Subcutaneous abdominal adipose tissue (tissue), 5 donors: ENCODE measurements at regions not wholly inside any gene's neighbourhood (a gene's known extent, or its start where the extent isn't known, plus 50 kb on each side); places are given as distances from the start of the nearest gene placed in this dataset.
A peak's percentile ranks its signal among the peaks of the same experiment; 100 is the strongest.

ENCODE experiments used
- H3K27ac ChIP-seq: one replicate; pipeline ENCODE4 v1.7.0; 2013; ENCODE audit warnings: low read depth, mild to moderate bottlenecking, inconsistent platforms, low read length, moderate library complexity
- H3K27me3 ChIP-seq, 5 donors: one replicate each; pipeline ENCODE4 v1.7.0; 2013; ENCODE audit warnings: low read length in 5 of 5, inconsistent platforms in 1 of 5; ENCODE audit not compliant: control insufficient read depth in 5 of 5, insufficient read depth in 4 of 5
- H3K36me3 ChIP-seq, 5 donors: one replicate each; pipeline ENCODE4 v1.7.0; 2013; ENCODE audit warnings: low read length in 5 of 5; ENCODE audit not compliant: control insufficient read depth in 5 of 5, insufficient read depth in 5 of 5
- H3K4me1 ChIP-seq, 5 donors: one replicate each; pipeline ENCODE4 v1.7.0; 2013; ENCODE audit warnings: low read length in 5 of 5, mild to moderate bottlenecking in 3 of 5, moderate library complexity in 1 of 5; ENCODE audit not compliant: control insufficient read depth in 5 of 5, insufficient read depth in 5 of 5
- H3K4me3 ChIP-seq, 5 donors: one replicate each; pipeline ENCODE4 v1.7.0; 2013; ENCODE audit warnings: low read length in 5 of 5, low read depth in 1 of 5
- H3K9ac ChIP-seq, 5 donors: one replicate each; pipeline ENCODE4 v1.7.0; 2013; ENCODE audit warnings: low read length in 5 of 5, mild to moderate bottlenecking in 4 of 5, moderate library complexity in 3 of 5
- H3K9me3 ChIP-seq, 5 donors: one replicate each; pipeline ENCODE4 v1.7.0; 2013; ENCODE audit warnings: low read length in 5 of 5; ENCODE audit not compliant: control insufficient read depth in 5 of 5
- donor health status: healthy.
- donor health status: healthy.
- donor health status: healthy.
- donor health status: healthy.
- donor health status: healthy.

DNA sequence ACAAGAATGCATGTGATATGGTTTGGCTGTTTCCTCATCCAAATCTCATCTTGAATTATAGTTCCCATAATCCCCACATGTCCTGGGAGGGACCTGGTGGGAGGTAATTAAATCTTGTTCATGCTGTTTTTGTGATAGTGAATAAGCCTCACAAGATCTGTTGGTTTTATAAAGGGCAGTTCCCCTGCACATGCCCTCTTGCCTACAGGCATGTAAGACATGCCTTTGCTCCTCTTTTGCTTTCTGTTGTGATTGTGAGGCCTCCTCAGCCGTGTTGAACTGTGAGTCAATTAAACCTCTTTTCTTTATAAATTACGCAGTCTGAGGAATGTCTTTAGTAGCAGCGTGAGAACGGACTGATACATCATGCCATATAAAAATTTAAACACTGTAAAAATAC is 1537.0 kb downstream of the OTOL1 start:
- Histone ChIP-seq H3K9me3 (no peaks in the 10 kb centered on the region), H3K9ac (no peak overlapping the region), H3K4me1 (no peaks in the 10 kb centered on the region), H3K27me3 (no peaks in the 10 kb centered on the region), H3K4me3 (no peak overlapping the region), H3K36me3 (no peaks in the 10 kb centered on the region), H3K27ac (no peak overlapping the region)

DNA sequence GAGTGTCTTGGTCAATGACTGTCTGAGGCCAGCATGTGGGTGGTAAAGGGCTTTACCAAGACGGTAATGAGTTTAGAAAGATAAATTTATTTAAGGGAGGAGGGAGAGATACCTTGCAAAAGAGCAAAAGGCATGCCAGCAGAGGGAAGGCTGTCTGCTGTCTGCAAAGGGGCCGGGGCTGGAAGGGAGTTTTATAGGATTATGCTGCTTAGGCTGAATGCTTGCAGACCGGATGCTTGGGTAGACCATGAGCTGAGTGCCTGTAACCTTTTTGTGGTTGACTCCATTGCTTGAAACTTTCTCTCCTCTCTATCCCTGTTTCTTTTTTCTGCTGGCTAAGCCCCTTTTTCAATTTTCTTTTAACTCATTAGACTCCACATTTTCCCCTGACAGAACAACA is 1543.0 kb downstream of the OTOL1 start:
- H3K27ac ChIP-seq = no peak overlapping the region
- H3K9me3 ChIP-seq = peaks cover 0 to 3% (median 0%) of the 10 kb centered on the region in 5 donors
- H3K4me3 ChIP-seq = no peak overlapping the region
- H3K4me1 ChIP-seq = peaks cover 0 to 6% (median 1%) of the 10 kb centered on the region in 5 donors
- H3K9ac ChIP-seq = no peak overlapping the region
- no peaks in the 10 kb centered on the region for H3K27me3 ChIP-seq
- H3K36me3 ChIP-seq = no peaks in the 10 kb centered on the region

DNA sequence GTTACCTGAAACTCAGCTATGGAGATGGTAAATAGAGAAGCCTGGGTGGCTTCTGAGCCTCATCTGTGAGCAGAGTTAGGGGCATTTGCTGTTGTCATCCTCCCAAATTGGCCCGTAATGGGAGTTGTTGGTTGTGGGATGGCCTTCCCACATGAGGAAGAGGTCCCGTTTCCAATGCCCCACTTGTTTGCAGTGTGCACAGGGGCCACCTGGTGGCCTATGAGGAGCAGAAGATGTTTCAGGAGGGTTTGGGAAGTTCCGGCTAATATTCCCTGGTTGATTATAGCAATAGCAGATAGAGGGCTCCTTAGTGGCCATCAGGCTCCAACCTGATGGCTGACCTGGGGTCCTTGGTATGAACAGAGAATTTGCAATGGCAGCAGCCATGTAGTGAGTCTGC is 1546.5 kb downstream of the OTOL1 start:
- Histone ChIP-seq H3K4me3 (no peak overlapping the region), H3K9me3 (peaks cover 0 to 3% (median 0%) of the 10 kb centered on the region in 5 donors), H3K27me3 (no peaks in the 10 kb centered on the region), H3K27ac (no peak overlapping the region), H3K9ac (no peak overlapping the region), H3K4me1 (peaks cover 0 to 16% (median 8%) of the 10 kb centered on the region in 5 donors), H3K36me3 (no peaks in the 10 kb centered on the region)

DNA sequence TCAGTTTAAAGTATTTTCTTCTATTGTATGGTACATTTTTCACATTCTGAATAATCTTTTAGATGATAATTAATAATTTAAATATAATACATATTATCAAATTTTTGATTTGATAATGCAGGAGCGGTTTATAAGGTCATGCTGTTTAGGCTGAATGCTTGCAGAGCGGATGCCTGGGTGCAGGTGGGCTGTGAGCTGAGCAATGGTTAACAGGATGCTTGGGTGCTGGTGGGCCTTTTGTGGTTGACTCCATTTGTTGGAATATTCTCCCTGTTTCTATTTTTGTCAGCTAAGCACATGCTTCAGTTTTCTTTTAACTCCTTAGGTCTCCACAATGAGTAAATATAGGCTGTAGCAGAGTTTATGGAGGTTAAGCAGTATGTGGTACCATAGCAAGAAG is 1549.3 kb downstream of the OTOL1 start:
- Histone ChIP-seq H3K4me1 (peaks cover 0 to 16% (median 8%) of the 10 kb centered on the region in 5 donors), H3K9ac (no peak overlapping the region), H3K4me3 (no peak overlapping the region), H3K9me3 (peaks cover 0 to 3% (median 0%) of the 10 kb centered on the region in 5 donors), H3K27me3 (no peaks in the 10 kb centered on the region), H3K27ac (no peak overlapping the region), H3K36me3 (no peaks in the 10 kb centered on the region)

DNA sequence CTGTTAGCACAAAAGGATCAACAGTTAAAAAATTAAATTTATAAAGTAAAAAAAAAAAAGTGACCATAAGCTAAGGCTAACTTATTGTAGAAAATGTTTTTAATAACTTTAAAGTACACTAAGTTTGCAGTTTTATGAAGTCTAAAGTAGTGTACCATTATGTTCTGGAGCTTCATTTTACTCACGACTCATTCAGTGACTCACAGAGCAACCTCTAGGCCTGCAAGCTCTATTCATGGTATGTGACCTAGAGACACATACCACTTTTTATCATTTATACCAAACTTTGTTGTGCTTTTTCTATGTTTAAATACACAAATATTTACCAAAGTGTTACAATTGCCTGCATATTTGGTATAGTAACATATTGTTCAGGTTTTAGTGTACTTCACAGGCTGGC is 1552.3 kb downstream of the OTOL1 start:
- no peak overlapping the region for H3K9ac ChIP-seq
- no peak overlapping the region for H3K4me3 ChIP-seq
- peaks cover 0 to 16% (median 8%) of the 10 kb centered on the region in 5 donors for H3K4me1 ChIP-seq
- no peaks in the 10 kb centered on the region for H3K27me3 ChIP-seq
- no peak overlapping the region for H3K27ac ChIP-seq
- no peaks in the 10 kb centered on the region for H3K36me3 ChIP-seq
- no peaks in the 10 kb centered on the region for H3K9me3 ChIP-seq

DNA sequence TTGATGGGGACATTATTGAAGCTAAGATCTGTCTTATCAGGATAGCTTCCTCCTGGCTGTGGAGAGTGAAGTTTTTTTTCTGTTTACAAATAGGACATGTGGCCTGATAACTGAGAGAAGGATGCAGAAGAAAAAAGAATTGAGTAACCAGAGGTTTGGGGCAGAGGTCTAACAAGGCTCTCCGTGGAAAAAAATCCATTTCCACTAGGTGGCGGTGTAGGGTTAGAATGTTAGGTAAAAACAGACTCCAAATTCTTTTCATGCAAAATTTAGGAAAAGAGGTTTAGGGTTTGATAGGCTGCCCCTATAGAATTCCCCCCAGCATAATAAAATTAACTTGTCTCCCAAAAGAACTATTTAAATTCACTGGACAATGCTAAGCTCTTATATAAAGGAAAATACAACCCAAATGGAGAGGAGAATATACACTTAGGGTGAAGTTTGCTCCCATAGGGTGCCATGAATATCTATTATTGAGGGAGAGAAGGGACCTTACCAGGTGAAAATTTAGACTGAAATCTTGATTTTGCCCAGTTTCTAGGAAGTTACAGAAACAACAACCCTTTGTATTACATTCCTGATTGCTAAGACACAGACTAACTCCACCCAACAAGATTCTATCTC is 1560.4 kb downstream of the OTOL1 start:
- H3K4me1 ChIP-seq = peaks cover 0 to 10% (median 0%) of the 10 kb centered on the region in 5 donors
- no peak overlapping the region for H3K27ac ChIP-seq
- no peaks in the 10 kb centered on the region for H3K9me3 ChIP-seq
- H3K36me3 ChIP-seq = no peaks in the 10 kb centered on the region
- no peaks in the 10 kb centered on the region for H3K27me3 ChIP-seq
- no peak overlapping the region for H3K4me3 ChIP-seq
- H3K9ac ChIP-seq = no peak overlapping the region

DNA sequence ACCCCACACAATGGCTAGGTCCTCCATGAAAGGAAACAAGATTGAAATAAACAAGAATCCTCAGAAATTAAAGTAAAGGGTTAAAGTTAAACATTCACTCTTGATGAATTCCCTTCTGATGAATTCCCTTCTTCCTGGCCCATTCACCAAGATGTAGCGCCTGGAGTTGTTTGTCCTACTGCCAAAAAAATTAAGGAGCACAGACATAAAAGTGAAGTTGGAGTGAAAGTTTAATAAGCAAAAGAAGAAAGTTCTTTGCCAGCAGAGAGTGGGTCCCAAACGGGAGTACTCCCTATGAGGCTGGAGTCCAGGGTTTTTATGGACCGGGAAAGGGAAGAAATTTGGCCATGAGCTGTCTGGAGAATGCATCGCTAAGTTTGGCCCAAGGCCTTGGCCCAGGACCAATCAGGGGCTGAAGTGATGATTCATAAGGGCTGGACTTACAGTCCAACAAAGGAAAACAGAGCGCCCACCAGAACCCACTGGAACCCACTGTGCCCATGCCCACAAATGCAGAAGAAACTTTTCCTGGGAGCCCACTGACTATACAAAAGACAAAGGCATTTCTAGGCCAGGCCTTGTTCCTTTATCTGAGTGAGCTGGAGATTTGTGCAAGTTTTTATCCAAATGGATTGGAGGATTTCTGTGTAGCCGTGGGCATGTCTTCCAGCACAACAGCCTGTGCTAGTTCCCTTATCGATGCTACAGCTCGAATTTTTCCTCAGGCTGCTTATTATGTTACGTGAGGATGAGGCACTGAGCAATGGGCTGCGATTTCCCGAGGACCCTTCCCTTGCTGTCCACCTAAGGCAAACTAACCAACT is 1561.6 kb downstream of the OTOL1 start:
- Histone ChIP-seq H3K36me3 (no peaks in the 10 kb centered on the region), H3K4me3 (no peak overlapping the region), H3K27ac (no peak overlapping the region), H3K9ac (peak overlapping the region in 1 of 5 donors; percentile 7), H3K9me3 (no peaks in the 10 kb centered on the region), H3K27me3 (no peaks in the 10 kb centered on the region), H3K4me1 (peaks cover 0 to 10% (median 0%) of the 10 kb centered on the region in 5 donors)

DNA sequence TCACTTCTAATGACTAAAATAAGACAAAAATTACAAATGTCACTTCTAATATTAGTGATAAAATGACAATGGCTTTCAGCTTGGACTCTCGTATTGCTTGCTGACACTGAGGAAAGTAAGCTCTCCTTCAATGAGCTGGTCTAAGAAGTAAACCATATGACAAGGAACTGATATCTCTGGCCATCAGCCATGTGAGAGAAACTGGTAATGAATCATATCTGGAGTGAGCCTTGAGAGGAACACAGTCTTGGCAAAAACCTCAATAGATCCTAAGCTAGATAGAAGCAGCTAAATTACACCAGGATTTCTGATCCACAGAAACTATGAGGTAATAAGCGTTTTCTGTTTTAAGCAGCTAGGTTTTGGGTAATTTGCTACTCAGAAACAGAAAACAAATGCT is 1575.1 kb downstream of the OTOL1 start:
- H3K4me3 ChIP-seq = no peak overlapping the region
- no peak overlapping the region for H3K9ac ChIP-seq
- H3K9me3 ChIP-seq = peaks cover 0 to 12% (median 8%) of the 10 kb centered on the region in 5 donors
- H3K27ac ChIP-seq = no peak overlapping the region
- H3K4me1 ChIP-seq = no peaks in the 10 kb centered on the region
- no peaks in the 10 kb centered on the region for H3K36me3 ChIP-seq
- no peaks in the 10 kb centered on the region for H3K27me3 ChIP-seq
